ENCODE measurements at regions not wholly inside any gene's neighbourhood (a gene's known extent, or its start where the extent isn't known, plus 50 kb on each side); places are given as distances from the start of the nearest gene placed in this dataset.

- no peak for DNase-seq
These were observed 92.7 kb downstream of the PCSK1 start for GRCh38 chr5:96340357-96340756.

GRCh38 chr5:96339862-96340261 lies 93.2 kb downstream of the PCSK1 start:
- DNase-seq = no peak

- DNase-seq = no peak
These were observed 94.2 kb downstream of the PCSK1 start for GRCh38 chr5:96338624-96339415.

- no peak for DNase-seq
These were observed 95.0 kb downstream of the PCSK1 start for GRCh38 chr5:96338091-96338490.

GRCh38 chr5:96337048-96337781 lies 95.8 kb downstream of the PCSK1 start:
- DNase-seq = no peak

- peak; percentile 84 for DNase-seq
These were observed 96.6 kb downstream of the PCSK1 start for GRCh38 chr5:96336351-96336985.

GRCh38 chr5:96335873-96336272 lies 97.2 kb downstream of the PCSK1 start:
- DNase-seq = no peak

GRCh38 chr5:96333391-96333790 lies 99.7 kb downstream of the PCSK1 start:
- DNase-seq = no peak

GRCh38 chr5:96332535-96333366 lies 100.3 kb downstream of the PCSK1 start:
- DNase-seq = no peak

- no peak for DNase-seq
These were observed 101.2 kb downstream of the PCSK1 start for GRCh38 chr5:96331681-96332361.

GRCh38 chr5:96331210-96331609 lies 101.8 kb downstream of the PCSK1 start:
- DNase-seq = no peak

GRCh38 chr5:96330530-96331140 lies 102.4 kb downstream of the PCSK1 start:
- no peak for DNase-seq

- DNase-seq = no peak
These were observed 103.0 kb downstream of the PCSK1 start for GRCh38 chr5:96329886-96330529.

- no peak for DNase-seq
These were observed 103.8 kb downstream of the PCSK1 start for GRCh38 chr5:96329289-96329688.

GRCh38 chr5:96327722-96328121 lies 105.3 kb downstream of the PCSK1 start:
- no peak for DNase-seq

GRCh38 chr5:96326902-96327301 lies 106.1 kb downstream of the PCSK1 start:
- no peak for DNase-seq

GRCh38 chr5:96324708-96325107 lies 108.3 kb downstream of the PCSK1 start:
- DNase-seq = no peak

GRCh38 chr5:96322865-96323264 lies 110.2 kb downstream of the PCSK1 start:
- DNase-seq = no peak

GRCh38 chr5:96322217-96322616 lies 110.8 kb downstream of the PCSK1 start:
- no peak for DNase-seq

GRCh38 chr5:96321345-96321744 lies 111.7 kb downstream of the PCSK1 start:
- no peak for DNase-seq

- DNase-seq = no peak
These were observed 112.3 kb downstream of the PCSK1 start for GRCh38 chr5:96320797-96321196.
